Parathyroid adenoma (tissue), 2 donors: ENCODE measurements at regions not wholly inside any gene's neighbourhood (a gene's known extent, or its start where the extent isn't known, plus 50 kb on each side); places are given as distances from the start of the nearest gene placed in this dataset.

Experiments used
- H2AFZ ChIP-seq: fragments of 300-600 bp; sonication (generic); one replicate; pipeline ENCODE4 v1.7.0; 2017; ENCODE audit warnings: antibody characterized with exemption, mild to moderate bottlenecking
- H3K27ac ChIP-seq: fragments of 300-600 bp; sonication (generic); one replicate; pipeline ENCODE4 v1.7.0; 2017
- H3K27me3 ChIP-seq: fragments of 300-600 bp; sonication (generic); one replicate; pipeline ENCODE4 v1.7.0; 2017; ENCODE audit warnings: low read length; ENCODE audit not compliant: control insufficient read depth, insufficient read depth
- H3K36me3 ChIP-seq: fragments of 300-600 bp; sonication (generic); one replicate; pipeline ENCODE4 v1.7.0; 2017; ENCODE audit warnings: low read length; ENCODE audit not compliant: control insufficient read depth, insufficient read depth
- H3K4me1 ChIP-seq: fragments of 300-600 bp; sonication (generic); one replicate; pipeline ENCODE4 v1.7.0; 2017; ENCODE audit warnings: control low read depth
- H3K4me2 ChIP-seq: fragments of 300-600 bp; sonication (generic); one replicate; pipeline ENCODE4 v1.7.0; 2017; ENCODE audit warnings: low read length
- H3K4me3 ChIP-seq: fragments of 300-600 bp; sonication (generic); one replicate; pipeline ENCODE4 v1.7.0; 2017; ENCODE audit warnings: low read depth, low read length
- H3K79me2 ChIP-seq: fragments of 300-600 bp; sonication (generic); one replicate; pipeline ENCODE4 v1.7.0; 2017; ENCODE audit warnings: control low read depth
- H3K9ac ChIP-seq: fragments of 300-600 bp; sonication (generic); one replicate; pipeline ENCODE4 v1.7.0; 2017; ENCODE audit warnings: mild to moderate bottlenecking
- H3K9me3 ChIP-seq: fragments of 300-600 bp; sonication (generic); one replicate; pipeline ENCODE4 v1.7.0; 2017; ENCODE audit warnings: low read length; ENCODE audit not compliant: control insufficient read depth
- CTCF ChIP-seq: fragments of 300-600 bp; sonication (generic); IDR thresholded peaks from one replicate; pipeline ENCODE4 v1.7.0; 2017; ENCODE audit warnings: antibody characterized with exemption, mild to moderate bottlenecking
- donor health status: primary hyperparathyroidism.

GRCh38 chr12:85662207-85662602, 174.0 kb downstream of the RASSF9 start:
- H3K4me2 ChIP-seq, result no peak overlapping the region
- H3K9me3 ChIP-seq, result no peaks in the 10 kb centered on the region
- no peak overlapping the region for H3K4me3 ChIP-seq
- no peak overlapping the region for H2AFZ ChIP-seq
- H3K9ac ChIP-seq, result no peak overlapping the region
- H3K36me3 ChIP-seq, result no peaks in the 10 kb centered on the region
- no peak overlapping the region for H3K27ac ChIP-seq
- no peaks in the 10 kb centered on the region for H3K79me2 ChIP-seq
- H3K27me3 ChIP-seq, result no peaks in the 10 kb centered on the region
- no peaks in the 10 kb centered on the region for H3K4me1 ChIP-seq
- TF ChIP-seq CTCF, result no peak

DNA sequence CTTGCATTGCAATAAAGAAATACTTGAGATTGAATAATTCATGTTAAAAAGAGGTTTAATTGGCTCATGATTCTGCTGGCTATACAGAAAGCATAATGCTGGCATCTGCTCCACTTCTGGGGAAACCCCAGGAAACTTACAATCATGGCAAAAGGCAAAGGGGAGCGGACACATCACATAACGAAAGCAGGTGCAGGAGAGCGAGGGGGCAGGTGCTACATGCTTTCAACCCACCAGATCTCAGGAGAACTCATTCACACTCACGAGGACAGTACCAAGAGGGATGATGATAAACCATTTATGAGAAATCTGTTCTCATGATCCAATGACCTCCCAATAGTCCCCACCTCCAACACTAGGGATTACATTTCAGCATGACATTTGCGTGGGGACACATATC, 172.6 kb downstream of the RASSF9 start:
- Histone ChIP-seq H3K27me3 (no peaks in the 10 kb centered on the region), H3K36me3 (no peaks in the 10 kb centered on the region), H3K79me2 (no peaks in the 10 kb centered on the region), H3K9me3 (no peaks in the 10 kb centered on the region), H3K4me3 (no peak overlapping the region), H3K27ac (no peak overlapping the region), H3K9ac (no peak overlapping the region), H3K4me2 (no peak overlapping the region), H3K4me1 (no peaks in the 10 kb centered on the region), H2AFZ (no peak overlapping the region)
- TF ChIP-seq CTCF, result no peak

DNA sequence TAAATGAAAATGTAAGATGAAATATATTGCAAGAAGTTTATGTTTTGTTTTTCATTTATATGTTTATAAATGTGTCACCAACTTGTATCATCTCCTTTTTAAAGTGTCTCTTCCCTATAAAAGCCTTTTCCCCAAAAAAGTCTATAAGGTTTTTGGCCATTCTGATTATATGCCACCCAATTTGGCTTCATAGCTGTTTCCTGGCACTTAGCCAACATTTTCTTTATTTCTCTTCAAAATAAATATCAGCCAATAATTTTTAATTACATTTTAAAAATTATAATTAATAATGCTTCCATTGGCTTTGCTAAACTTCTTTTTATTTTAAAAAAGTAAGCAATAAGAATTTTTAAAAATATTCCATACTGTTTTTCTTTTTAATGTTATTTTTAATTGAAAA, 171.8 kb downstream of the RASSF9 start:
- Histone ChIP-seq H3K9ac (no peak overlapping the region), H3K4me2 (no peak overlapping the region), H3K9me3 (no peaks in the 10 kb centered on the region), H3K79me2 (no peaks in the 10 kb centered on the region), H3K27ac (no peak overlapping the region), H3K4me1 (no peaks in the 10 kb centered on the region), H3K27me3 (no peaks in the 10 kb centered on the region), H3K36me3 (no peaks in the 10 kb centered on the region), H3K4me3 (no peak overlapping the region), H2AFZ (no peak overlapping the region)
- no peak for TF ChIP-seq CTCF

DNA sequence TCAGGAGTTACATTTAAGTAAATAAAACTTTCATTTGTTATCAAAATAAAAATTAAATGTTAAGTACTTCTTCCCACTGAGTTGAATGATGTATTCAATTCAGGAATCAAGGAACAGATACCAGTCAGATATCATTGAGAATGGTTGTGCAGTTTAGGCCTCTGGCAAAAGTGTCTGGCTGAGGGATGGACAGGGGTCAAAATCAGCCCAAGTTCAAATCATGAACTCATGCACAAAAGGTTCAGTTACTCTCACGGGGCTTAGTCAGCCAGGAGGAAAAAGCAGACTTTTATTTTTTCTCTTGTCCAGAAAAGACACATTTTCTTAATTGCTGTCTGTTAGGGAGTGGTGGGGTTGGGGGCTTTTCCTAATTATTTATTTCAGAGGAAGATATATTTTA, 166.3 kb downstream of the RASSF9 start:
- no peak for TF ChIP-seq CTCF
- no peaks in the 10 kb centered on the region for H3K27me3 ChIP-seq
- H3K9ac ChIP-seq, result no peak overlapping the region
- no peaks in the 10 kb centered on the region for H3K79me2 ChIP-seq
- H3K27ac ChIP-seq, result no peak overlapping the region
- no peaks in the 10 kb centered on the region for H3K9me3 ChIP-seq
- H3K4me3 ChIP-seq, result no peak overlapping the region
- no peak overlapping the region for H3K4me2 ChIP-seq
- H3K4me1 ChIP-seq, result no peaks in the 10 kb centered on the region
- H3K36me3 ChIP-seq, result no peaks in the 10 kb centered on the region
- H2AFZ ChIP-seq, result no peak overlapping the region

GRCh38 chr12:85672436-85672835, 163.8 kb downstream of the RASSF9 start:
- Histone ChIP-seq H3K9ac (no peak overlapping the region), H3K4me3 (no peak overlapping the region), H3K36me3 (no peaks in the 10 kb centered on the region), H3K4me2 (no peak overlapping the region), H3K4me1 (no peaks in the 10 kb centered on the region), H3K27me3 (no peaks in the 10 kb centered on the region), H2AFZ (no peak overlapping the region), H3K27ac (no peak overlapping the region), H3K79me2 (no peaks in the 10 kb centered on the region), H3K9me3 (no peaks in the 10 kb centered on the region)
- no peak for TF ChIP-seq CTCF
